HCT116 (cell line): ENCODE measurements at regions not wholly inside any gene's neighbourhood (a gene's known extent, or its start where the extent isn't known, plus 50 kb on each side); places are given as distances from the start of the nearest gene placed in this dataset.

Experiments
- ATAC-seq: fragments of 200-7000 bp; cut with Tn5 transposase; 2 replicates; pipeline ENCODE4 v1.9.1; 2020; ENCODE audit warnings: mild to moderate bottlenecking, moderate library complexity
- BruUV-seq: library from RNA; stranded (reverse); fragments of 400-500 nt; replicated peaks from 2 replicates; lab custom pipeline; 2021; lab: Mats Ljungman, UMichigan
- CTCF ChIA-PET: fragments of 300-600 bp; sonication (Branson Sonifier 250); formaldehyde crosslinking; loops from one replicate; lab custom pipeline; 2021; ENCODE audit warnings: antibody characterized with exemption; lab: Charles Lee
- POLR2A ChIA-PET: fragments of 300-600, 350-600 bp; sonication (Branson Sonifier 250); formaldehyde crosslinking; loops from one replicate; lab custom pipeline; 2021; ENCODE audit warnings: antibody characterized with exemption; lab: Charles Lee
- RAD21 ChIA-PET, 2 experiments: fragments of 300-600 bp; sonication (Branson Sonifier 250); formaldehyde crosslinking; loops; one replicate each; lab custom pipeline; 2023; ENCODE audit warnings: low total read pairs in 2 of 2; ENCODE audit not compliant: uncharacterized antibody in 2 of 2, unreplicated experiment in 2 of 2, low non-redundant PET in 1 of 2; lab: Charles Lee
- DNase-seq: peaks from one replicate; pipeline ENCODE4 v3.0.0-alpha.2; 2010; ENCODE audit warnings: low read depth, low spot score
- H2AFZ ChIP-seq: fragments of 200-600 bp; shearing (Covaris generic), sonication (generic); 2 replicates; pipeline ENCODE4 v1.6.1; 2017; ENCODE audit warnings: low read depth, mixed run types, mixed read lengths, antibody characterized with exemption, low read length; ENCODE audit not compliant: poor library complexity, severe bottlenecking
- H3K27ac ChIP-seq: 2 replicates; pipeline ENCODE4 v1.5.1; 2012; ENCODE audit warnings: low read depth, low read length
- H3K27me3 ChIP-seq: fragments of 200-600 bp; sonication (generic); 2 replicates; pipeline ENCODE4 v1.6.1; 2016; ENCODE audit warnings: mixed run types, low read length, mixed read lengths; ENCODE audit not compliant: insufficient read depth
- H3K36me3 ChIP-seq, 2 experiments: fragments of 200-500 bp in 1 of 2; fragments of 200-600 bp in 1 of 2; sonication (Bioruptor generic) in 1 of 2; sonication (generic) in 1 of 2; 2 replicates each; pipeline versions ENCODE4 v1.5.1 to v1.6.1; 2014 to 2016; ENCODE audit warnings: low read length in 2 of 2, inconsistent platforms in 1 of 2, mixed read lengths in 1 of 2, mixed run types in 1 of 2; ENCODE audit not compliant: insufficient read depth in 2 of 2, control insufficient read depth in 1 of 2
- H3K4me1 ChIP-seq, 2 experiments: fragments of 200-600 bp in 1 of 2; sonication (generic) in 1 of 2; 2 replicates each; pipeline versions ENCODE4 v1.5.1 to v1.6.1; 2012 to 2017; ENCODE audit warnings: low read length in 2 of 2, inconsistent platforms in 1 of 2, mild to moderate bottlenecking in 1 of 2, mixed read lengths in 1 of 2, mixed run types in 1 of 2, moderate library complexity in 1 of 2; ENCODE audit not compliant: insufficient read depth in 2 of 2, control insufficient read depth in 1 of 2
- H3K4me2 ChIP-seq: fragments of 200-600 bp; sonication (generic); 2 replicates; pipeline ENCODE4 v1.6.1; 2017; ENCODE audit warnings: mixed run types, low read length, mixed read lengths
- H3K4me3 ChIP-seq, 2 experiments: fragments of 200-600 bp in 1 of 2; sonication (generic) in 1 of 2; replicated peaks in 1 of 2; 2 replicates each; pipeline ENCODE4 v1.5.1; 2011 to 2016; ENCODE audit warnings: low read length in 2 of 2, control low read depth in 1 of 2, low read depth in 1 of 2, mild to moderate bottlenecking in 1 of 2, mixed read lengths in 1 of 2, mixed run types in 1 of 2
- H3K79me2 ChIP-seq: fragments of 200-600 bp; sonication (generic); 2 replicates; pipeline ENCODE4 v1.6.1; 2017; ENCODE audit warnings: mild to moderate bottlenecking, mixed run types, low read length, moderate library complexity, mixed read lengths; ENCODE audit not compliant: insufficient read depth
- H3K9ac ChIP-seq: fragments of 200-600 bp; sonication (generic); 2 replicates; pipeline ENCODE4 v1.6.1; 2016; ENCODE audit warnings: low read length, mixed read lengths
- H3K9me2 ChIP-seq: fragments of 200-600 bp; sonication (generic), shearing (Covaris generic); 2 replicates; pipeline ENCODE4 v1.6.1; 2017; ENCODE audit warnings: mixed run types, mild to moderate bottlenecking, moderate library complexity; ENCODE audit not compliant: insufficient read depth
- H3K9me3 ChIP-seq, 2 experiments: fragments of 200-500 bp in 1 of 2; fragments of 200-600 bp in 1 of 2; sonication (Bioruptor generic) in 1 of 2; sonication (generic) in 1 of 2; 2 replicates each; pipeline ENCODE4 v1.6.1; 2014 to 2017; ENCODE audit warnings: low read length in 2 of 2, mixed read lengths in 2 of 2, inconsistent platforms in 1 of 2, low read depth in 1 of 2, mild to moderate bottlenecking in 1 of 2, mixed run types in 1 of 2, moderate library complexity in 1 of 2; ENCODE audit not compliant: control insufficient read depth in 1 of 2, insufficient read depth in 1 of 2
- H4K20me1 ChIP-seq: fragments of 200-600 bp; sonication (generic), shearing (Covaris generic); 2 replicates; pipeline ENCODE4 v1.6.1; 2017; ENCODE audit warnings: mixed run types, mild to moderate bottlenecking, moderate library complexity; ENCODE audit not compliant: insufficient read depth
- ATF3 ChIP-seq: IDR thresholded peaks from 2 replicates; pipeline ENCODE4 v1.6.1; 2012
- CTCF ChIP-seq, 3 experiments: fragments of 200-600 bp in 1 of 3; sonication (generic) in 1 of 3; IDR thresholded peaks in 2 of 3; conservative IDR thresholded peaks in 1 of 3; 2 replicates each; pipeline ENCODE4 v1.5.1; 2012 to 2017; ENCODE audit warnings: low read depth in 2 of 3, low read length in 2 of 3, antibody characterized with exemption in 1 of 3, borderline replicate concordance in 1 of 3, control low read depth in 1 of 3, mild to moderate bottlenecking in 1 of 3, mixed read lengths in 1 of 3, mixed run types in 1 of 3, moderate library complexity in 1 of 3; ENCODE audit not compliant: insufficient read depth in 1 of 3
- EGR1 ChIP-seq: IDR thresholded peaks from 2 replicates; pipeline ENCODE4 v1.6.1; 2012; ENCODE audit warnings: low read depth
- EZH2phosphoT487 ChIP-seq: fragments of 200-600 bp; IDR thresholded peaks from 2 replicates; pipeline ENCODE4 v1.6.1; 2018; ENCODE audit warnings: antibody characterized with exemption, borderline replicate concordance
- FOSL1 ChIP-seq: IDR thresholded peaks from 2 replicates; pipeline ENCODE4 v1.6.1; 2012; ENCODE audit warnings: low read depth
- POLR2AphosphoS5 ChIP-seq: IDR thresholded peaks from 2 replicates; pipeline ENCODE4 v1.6.1; 2011; ENCODE audit warnings: mild to moderate bottlenecking, low read depth, low read length, moderate library complexity
- RAD21 ChIP-seq: IDR thresholded peaks from 2 replicates; pipeline ENCODE4 v1.6.1; 2012; ENCODE audit warnings: low read depth, mild to moderate bottlenecking
- TCF7L2 ChIP-seq: IDR thresholded peaks from 2 replicates; pipeline ENCODE4 v1.7.0; 2011; ENCODE audit warnings: borderline replicate concordance, inconsistent platforms; ENCODE audit not compliant: insufficient read depth, insufficient read length; ENCODE audit errors: extremely low read depth
- ZBTB33 ChIP-seq: IDR thresholded peaks from 2 replicates; pipeline ENCODE4 v1.6.1; 2011; ENCODE audit warnings: mild to moderate bottlenecking, low read length, moderate library complexity; ENCODE audit not compliant: insufficient replicate concordance; ENCODE audit errors: extremely low read depth
- ZNF274 ChIP-seq: fragments of 200-500 bp; sonication (Bioruptor generic); IDR thresholded peaks from 2 replicates; pipeline ENCODE4 v1.6.1; 2014; ENCODE audit warnings: mild to moderate bottlenecking, low read depth, low read length, inconsistent platforms
- intact Hi-C: fragments of 100-400 bp; cut with micrococcal nuclease; formaldehyde crosslinking; loops from 2 replicates; pipeline ENCODE4 v1.10.0; 2022

GRCh38 chr12:25759752-25760151, 198.7 kb upstream of the RASSF8 start:
- H4K20me1 ChIP-seq: no peaks in the 10 kb centered on the region
- no peaks in the 10 kb centered on the region for H3K9me2 ChIP-seq
- H3K9me3 ChIP-seq: no peaks in the 10 kb centered on the region
- intact Hi-C loops: no loop called here
- no peak for DNase-seq
- H3K4me1 ChIP-seq: no peaks in the 10 kb centered on the region
- ChIA-PET POLR2A (no interaction called here), RAD21 (no interaction called here), CTCF (no interaction called here)
- ATAC-seq: no peak
- H3K79me2 ChIP-seq: no peaks in the 10 kb centered on the region
- no peak overlapping the region for H3K27ac ChIP-seq
- H3K4me2 ChIP-seq: no peak overlapping the region
- no peak overlapping the region for H3K9ac ChIP-seq
- no peaks in the 10 kb centered on the region for H3K27me3 ChIP-seq
- TF ChIP-seq TCF7L2: no peak
- TF ChIP-seq ZBTB33: no peak
- no peak for TF ChIP-seq RAD21
- TF ChIP-seq EZH2phosphoT487: no peak
- no peak for TF ChIP-seq EGR1
- TF ChIP-seq ZNF274: no peak
- TF ChIP-seq CTCF (IDR thresholded peaks at IDR 0.05 in 2 of 3, conservative IDR thresholded peaks at IDR 0.05 in 1 of 3; ENCODE audit: borderline replicate concordance in 1 of 3, insufficient read depth in 1 of 3, low read depth in 2 of 3, low read length in 2 of 3): no peak
- no peak for TF ChIP-seq FOSL1
- no peak for TF ChIP-seq POLR2AphosphoS5
- TF ChIP-seq ATF3: no peak
- H3K4me3 ChIP-seq: no peak overlapping the region
- no TSS peak for BruUV-seq
- no peak overlapping the region for H2AFZ ChIP-seq
- no peaks in the 10 kb centered on the region for H3K36me3 ChIP-seq
